ENCODE measurements at regions not wholly inside any gene's neighbourhood (a gene's known extent, or its start where the extent isn't known, plus 50 kb on each side); places are given as distances from the start of the nearest gene placed in this dataset.

- Mint-ChIP-seq H3K9me3 (peaks cover 28% of the 10 kb centered on the region), H3K27ac (no peak overlapping the region), H3K36me3 (ENCODE audit: low read depth) (no peaks in the 10 kb centered on the region), H3K4me1 (ENCODE audit: low read depth) (no peaks in the 10 kb centered on the region), H3K4me3 (no peak overlapping the region), H3K27me3 (ENCODE audit: insufficient read depth) (no peaks in the 10 kb centered on the region)
- no peak for TF ChIP-seq CTCF (IDR thresholded peaks at IDR 0.05)
- no peak for DNase-seq
Observed at GRCh38 chr4:170398218-170398617, 308.5 kb upstream of the AADAT start.

GRCh38 chr4:170395773-170396172, 306.0 kb upstream of the AADAT start:
- no peak for DNase-seq
- Mint-ChIP-seq H3K27me3 (ENCODE audit: insufficient read depth) (no peaks in the 10 kb centered on the region), H3K27ac (no peak overlapping the region), H3K4me1 (ENCODE audit: low read depth) (no peaks in the 10 kb centered on the region), H3K36me3 (ENCODE audit: low read depth) (no peaks in the 10 kb centered on the region), H3K9me3 (peaks cover 21% of the 10 kb centered on the region), H3K4me3 (no peak overlapping the region)
- no peak for TF ChIP-seq CTCF (IDR thresholded peaks at IDR 0.05)

GRCh38 chr4:170391066-170391740, 301.4 kb upstream of the AADAT start:
- H3K27me3 Mint-ChIP-seq (ENCODE audit: insufficient read depth) = no peaks in the 10 kb centered on the region
- H3K4me1 Mint-ChIP-seq (ENCODE audit: low read depth) = no peaks in the 10 kb centered on the region
- H3K9me3 Mint-ChIP-seq = peaks cover 18% of the 10 kb centered on the region
- TF ChIP-seq CTCF (IDR thresholded peaks at IDR 0.05) = no peak
- H3K27ac Mint-ChIP-seq = no peak overlapping the region
- DNase-seq = no peak
- no peak overlapping the region for H3K4me3 Mint-ChIP-seq
- H3K36me3 Mint-ChIP-seq (ENCODE audit: low read depth) = no peaks in the 10 kb centered on the region

DNA sequence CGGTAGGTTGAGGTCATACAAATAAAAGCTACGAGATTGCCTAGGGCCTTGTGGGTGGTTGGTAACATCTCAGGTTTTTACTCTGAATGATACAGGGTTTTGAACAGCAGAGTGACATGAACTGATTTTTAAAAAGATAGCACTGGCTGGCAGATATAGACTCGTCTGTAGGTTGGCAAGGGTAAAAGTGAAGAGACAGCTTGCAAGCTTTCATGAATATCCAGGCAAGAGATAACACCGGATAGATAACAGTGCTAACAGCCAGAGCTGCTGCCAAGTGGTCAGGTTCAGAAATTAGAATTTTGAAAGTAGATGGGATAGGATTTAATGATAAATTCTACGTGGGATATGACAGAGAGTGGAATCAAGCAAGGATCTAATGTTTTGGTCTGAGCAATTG, 299.7 kb upstream of the AADAT start:
- no peak overlapping the region for H3K4me3 Mint-ChIP-seq
- H3K27ac Mint-ChIP-seq = no peak overlapping the region
- no peaks in the 10 kb centered on the region for H3K27me3 Mint-ChIP-seq (ENCODE audit: insufficient read depth)
- no peak for TF ChIP-seq CTCF (IDR thresholded peaks at IDR 0.05)
- DNase-seq = no peak
- H3K4me1 Mint-ChIP-seq (ENCODE audit: low read depth) = no peaks in the 10 kb centered on the region
- peaks cover 26% of the 10 kb centered on the region for H3K9me3 Mint-ChIP-seq
- no peaks in the 10 kb centered on the region; the same call in 1 of the 2 replicates for H3K36me3 Mint-ChIP-seq (ENCODE audit: low read depth)

DNA sequence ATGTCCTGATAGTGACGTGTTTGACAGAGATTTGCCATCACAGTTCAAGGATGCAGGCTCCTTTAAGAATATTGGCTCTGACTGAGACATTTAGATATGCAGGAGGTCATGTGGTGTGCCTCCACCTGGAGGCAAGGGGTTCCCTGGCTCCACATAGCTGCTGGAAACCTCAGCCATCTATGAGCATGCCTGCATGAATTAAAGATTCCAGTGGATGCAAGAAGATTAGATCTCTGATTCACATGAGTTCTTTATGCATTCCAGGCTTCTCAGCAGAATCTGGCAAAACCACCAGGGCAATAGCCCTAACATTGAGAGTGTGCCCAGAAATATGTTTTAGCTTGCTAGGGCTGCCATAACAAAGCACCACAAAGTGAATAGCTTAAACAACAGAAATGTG, 298.5 kb upstream of the AADAT start:
- TF ChIP-seq CTCF (IDR thresholded peaks at IDR 0.05) = no peak
- H3K36me3 Mint-ChIP-seq (ENCODE audit: low read depth) = no peaks in the 10 kb centered on the region; the same call in 1 of the 2 replicates
- no peak for DNase-seq
- no peak overlapping the region for H3K27ac Mint-ChIP-seq
- no peak overlapping the region for H3K4me3 Mint-ChIP-seq
- no peaks in the 10 kb centered on the region for H3K4me1 Mint-ChIP-seq (ENCODE audit: low read depth)
- no peaks in the 10 kb centered on the region for H3K27me3 Mint-ChIP-seq (ENCODE audit: insufficient read depth)
- H3K9me3 Mint-ChIP-seq = peaks cover 30% of the 10 kb centered on the region

Measured in HFFc6 (cell line).